RKO (cell line): ENCODE measurements at regions not wholly inside any gene's neighbourhood (a gene's known extent, or its start where the extent isn't known, plus 50 kb on each side); places are given as distances from the start of the nearest gene placed in this dataset.
A peak's percentile ranks its signal among the peaks of the same experiment; 100 is the strongest.

Source experiments
- DNase-seq: peaks from one replicate; pipeline ENCODE4 v3.0.0-alpha.2; 2016; ENCODE audit warnings: low spot score

DNA sequence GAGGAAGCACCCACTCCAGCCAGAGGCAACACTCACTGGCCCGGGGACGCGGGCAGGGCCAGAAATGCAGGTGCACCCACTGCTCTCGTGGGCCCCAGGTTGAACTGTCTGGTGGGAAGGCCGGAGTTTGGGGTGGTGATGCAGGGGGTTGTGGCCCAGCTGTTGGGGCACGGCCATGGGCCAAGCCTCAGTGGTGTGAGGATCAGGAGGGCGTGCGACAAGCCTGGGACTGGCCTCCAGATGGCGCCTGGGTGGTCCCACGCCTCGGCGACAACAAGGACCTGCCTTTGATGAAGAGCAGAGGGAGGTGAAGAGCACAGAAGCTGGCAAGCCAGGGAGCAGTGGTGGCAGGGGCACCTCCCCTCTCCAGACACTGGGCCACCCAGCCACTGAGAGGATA lies 240.8 kb downstream of the BRD1 start:
- no peak for DNase-seq

DNA sequence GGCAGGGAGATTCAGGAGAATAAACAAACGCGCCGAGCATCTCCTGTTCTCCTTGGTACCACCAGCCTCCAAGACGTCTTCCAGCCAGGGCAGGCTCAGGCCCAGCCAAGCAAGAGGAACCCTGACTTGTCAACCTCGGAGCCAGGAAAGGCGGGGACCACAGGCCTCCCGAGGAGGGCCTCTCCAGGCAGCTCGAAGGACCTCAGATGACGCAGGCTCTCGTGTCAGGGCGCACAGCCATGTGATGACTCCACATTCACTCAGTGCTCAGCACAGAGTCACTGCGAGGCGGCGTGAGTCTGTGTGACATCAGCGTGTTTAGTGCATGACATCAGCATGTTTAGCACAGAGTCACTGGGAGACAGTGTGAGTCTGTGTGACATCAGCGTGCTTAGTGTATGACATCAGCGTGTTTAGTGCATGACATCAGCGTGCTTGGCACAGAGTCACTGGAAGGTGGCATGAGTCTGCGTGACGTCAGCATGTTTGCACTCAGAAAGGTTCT lies 241.4 kb downstream of the BRD1 start:
- peak; percentile 56 for DNase-seq

DNA sequence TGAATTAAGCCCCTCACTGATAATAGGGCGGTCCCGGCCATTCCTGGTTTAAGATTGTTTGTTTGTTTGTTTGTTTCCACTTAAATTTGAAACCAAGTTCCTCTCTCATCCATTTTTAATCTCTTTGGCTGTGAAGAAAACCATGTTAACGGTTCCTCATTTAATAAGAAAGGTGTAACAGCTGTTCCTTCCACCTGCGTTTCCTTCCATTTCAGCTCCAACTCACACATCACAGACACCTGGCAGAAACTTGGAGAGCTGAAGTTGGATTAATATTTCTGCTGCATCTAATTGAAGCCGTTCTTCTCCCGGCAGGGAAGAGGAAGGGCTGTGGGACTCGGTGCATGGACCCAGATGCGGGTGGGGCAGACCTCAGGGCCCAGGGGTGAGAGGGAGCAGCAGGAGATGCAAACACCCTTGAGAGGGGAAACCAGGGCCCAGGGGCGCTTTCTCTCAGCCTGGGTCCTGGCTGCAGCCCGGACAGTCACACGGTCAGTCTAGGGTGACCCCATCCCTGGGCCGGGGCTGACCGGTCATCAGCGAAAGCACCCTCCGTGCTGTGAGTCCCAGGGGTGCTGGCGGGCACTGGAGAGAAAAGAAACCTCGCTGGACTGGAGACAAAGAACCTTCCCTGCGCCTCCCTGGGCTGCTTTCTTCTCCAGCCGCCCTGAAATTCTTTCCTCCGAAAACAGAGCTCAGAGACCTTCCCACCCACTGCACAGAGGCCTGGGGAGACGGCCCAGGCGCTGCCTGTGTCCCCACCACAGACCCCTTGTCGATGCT lies 242.0 kb downstream of the BRD1 start:
- DNase-seq: no peak

DNA sequence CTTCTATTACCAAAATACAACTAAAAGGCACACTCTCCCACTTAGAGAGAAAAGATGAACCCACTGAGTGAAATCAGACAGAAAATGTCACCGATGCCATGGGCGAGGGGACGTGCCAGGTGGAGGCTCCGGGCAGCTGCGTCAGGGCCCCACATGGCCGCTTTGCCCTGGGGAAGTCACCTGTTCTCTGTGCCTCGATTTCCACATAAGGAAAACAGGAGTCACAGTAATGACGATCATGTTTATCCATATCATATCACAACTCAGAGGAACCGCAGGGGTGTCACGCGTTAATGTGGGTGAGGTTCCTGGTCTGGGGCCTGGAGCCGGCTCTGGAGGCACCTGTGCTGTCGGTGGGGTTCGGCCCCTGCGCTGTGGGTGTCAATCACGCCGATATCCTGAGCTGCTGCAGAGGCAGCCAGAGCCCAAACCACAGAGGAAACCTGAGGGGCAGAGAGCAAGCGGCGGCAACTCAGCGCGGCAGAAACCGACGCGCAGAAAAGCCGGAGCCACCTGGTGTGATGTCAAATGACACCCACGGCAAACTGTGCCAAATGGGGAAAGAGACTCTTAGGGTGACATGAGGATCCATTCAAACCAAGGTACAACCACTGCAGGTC lies 243.7 kb downstream of the BRD1 start:
- DNase-seq: no peak

DNA sequence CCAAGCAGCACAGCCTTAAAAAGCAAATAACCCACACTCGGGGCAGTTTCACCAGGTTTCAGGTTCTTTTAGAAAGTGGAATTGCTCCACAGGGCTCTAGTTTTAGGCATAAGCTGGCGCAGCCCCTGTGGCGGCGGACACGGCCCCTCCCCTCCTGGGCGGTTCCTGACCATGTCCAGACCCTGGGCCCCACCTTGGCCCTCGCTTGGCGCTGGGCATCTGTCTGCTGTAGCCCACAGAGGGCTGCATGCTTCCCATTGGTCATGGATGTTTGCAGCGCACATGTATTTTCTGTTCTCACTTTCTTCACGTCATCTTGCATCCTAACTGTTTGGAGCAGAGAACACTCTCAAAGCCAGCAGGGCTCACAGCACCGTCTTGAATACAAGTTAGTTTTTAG lies 244.3 kb downstream of the BRD1 start:
- DNase-seq: no peak

DNA sequence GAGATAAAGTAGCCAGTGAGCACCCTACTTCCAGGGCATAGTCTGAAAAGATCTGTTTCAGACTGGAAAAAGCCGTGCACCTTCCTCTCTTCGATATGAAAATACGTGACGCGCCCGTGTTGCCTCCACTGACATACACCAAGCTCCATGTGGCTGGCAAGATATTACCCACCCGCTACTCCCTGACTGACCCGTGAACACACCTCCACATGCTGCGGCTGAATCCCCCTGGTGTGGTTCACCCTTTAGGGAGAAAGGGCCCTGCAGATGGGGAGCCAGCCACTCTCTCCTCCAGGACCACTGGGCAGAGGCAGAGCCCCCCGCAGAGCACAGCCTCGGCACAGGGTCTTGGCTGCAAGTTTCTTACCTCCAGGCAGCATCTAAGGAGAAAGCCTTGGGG lies 245.0 kb downstream of the BRD1 start:
- DNase-seq: no peak

DNA sequence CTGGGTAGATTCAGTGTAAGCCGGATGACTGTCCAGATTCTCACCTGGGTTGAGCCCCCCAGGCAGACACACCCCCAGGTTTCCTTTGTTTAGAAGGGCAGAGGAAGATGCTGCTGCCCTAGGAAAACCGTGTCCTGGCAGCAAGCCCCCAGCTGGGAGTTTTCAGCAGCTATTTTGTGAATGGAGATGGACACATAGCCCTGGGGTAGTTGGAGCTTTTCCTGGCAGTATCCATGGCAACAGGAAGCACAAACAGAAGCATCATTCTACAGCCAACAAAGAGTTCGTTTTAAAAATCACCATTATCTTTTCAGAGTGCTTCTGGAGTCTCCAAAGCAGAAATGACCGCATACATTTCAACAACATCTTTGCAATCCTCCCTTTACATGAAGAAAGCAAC lies 245.5 kb downstream of the BRD1 start:
- no peak for DNase-seq

DNA sequence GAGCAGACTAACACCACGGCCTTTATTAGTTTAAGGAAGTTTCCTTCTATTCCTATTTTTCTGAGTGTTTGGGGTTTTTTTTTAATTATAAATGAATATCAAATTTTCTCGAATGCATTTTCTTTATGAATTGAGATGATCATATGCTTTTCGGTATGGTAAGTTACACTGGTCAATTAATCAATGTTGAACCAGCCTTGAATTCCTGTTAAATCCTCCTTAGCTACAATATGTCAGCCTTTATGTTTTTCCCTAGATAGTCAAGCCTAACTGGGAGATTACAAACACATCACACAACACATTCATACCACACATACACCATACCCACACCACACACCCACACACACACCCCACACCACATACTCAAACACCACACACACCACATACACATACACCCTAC lies 247.6 kb downstream of the BRD1 start:
- no peak for DNase-seq

DNA sequence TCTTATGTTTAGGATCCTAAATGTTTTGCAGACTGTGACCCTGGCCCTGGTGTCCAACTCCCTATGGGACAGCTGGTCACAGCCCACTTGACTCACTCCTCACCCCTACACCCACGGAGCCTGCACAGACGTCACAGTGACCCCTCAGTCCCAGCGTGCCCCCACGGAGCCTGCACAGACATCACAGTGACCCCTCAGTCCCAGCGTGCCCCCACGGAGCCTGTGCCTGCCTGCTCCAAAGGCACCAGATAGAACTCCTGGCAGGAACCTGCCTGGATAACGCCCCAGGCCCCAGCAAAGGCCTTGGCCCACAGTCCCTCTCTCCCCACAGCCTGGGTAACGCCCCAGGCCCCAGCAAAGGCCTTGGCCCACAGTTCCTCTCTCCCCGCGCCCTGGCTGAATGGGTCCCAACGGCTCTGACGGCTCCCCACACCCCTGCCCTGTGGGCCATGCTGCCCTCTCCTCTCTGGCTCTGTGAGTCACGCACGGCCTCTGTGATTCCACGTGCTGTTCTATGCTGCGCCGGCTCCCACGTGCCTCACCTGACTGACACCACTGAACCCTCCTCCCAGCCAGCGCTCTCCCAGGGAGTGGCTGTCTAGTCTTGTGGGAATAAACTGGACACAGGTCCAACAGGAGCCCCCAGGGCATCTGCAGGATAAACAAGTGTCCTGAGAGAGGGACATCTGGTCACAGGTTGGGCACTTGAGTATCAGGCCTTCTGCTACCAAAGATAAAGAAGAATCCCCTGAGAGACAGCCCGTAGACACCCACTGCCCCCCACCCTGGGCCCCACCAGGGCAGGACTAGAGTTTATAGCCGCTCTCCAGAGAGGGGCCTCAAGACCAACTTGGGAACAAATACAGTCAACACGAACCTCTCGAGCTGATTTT lies 250.3 kb downstream of the BRD1 start:
- DNase-seq: no peak

DNA sequence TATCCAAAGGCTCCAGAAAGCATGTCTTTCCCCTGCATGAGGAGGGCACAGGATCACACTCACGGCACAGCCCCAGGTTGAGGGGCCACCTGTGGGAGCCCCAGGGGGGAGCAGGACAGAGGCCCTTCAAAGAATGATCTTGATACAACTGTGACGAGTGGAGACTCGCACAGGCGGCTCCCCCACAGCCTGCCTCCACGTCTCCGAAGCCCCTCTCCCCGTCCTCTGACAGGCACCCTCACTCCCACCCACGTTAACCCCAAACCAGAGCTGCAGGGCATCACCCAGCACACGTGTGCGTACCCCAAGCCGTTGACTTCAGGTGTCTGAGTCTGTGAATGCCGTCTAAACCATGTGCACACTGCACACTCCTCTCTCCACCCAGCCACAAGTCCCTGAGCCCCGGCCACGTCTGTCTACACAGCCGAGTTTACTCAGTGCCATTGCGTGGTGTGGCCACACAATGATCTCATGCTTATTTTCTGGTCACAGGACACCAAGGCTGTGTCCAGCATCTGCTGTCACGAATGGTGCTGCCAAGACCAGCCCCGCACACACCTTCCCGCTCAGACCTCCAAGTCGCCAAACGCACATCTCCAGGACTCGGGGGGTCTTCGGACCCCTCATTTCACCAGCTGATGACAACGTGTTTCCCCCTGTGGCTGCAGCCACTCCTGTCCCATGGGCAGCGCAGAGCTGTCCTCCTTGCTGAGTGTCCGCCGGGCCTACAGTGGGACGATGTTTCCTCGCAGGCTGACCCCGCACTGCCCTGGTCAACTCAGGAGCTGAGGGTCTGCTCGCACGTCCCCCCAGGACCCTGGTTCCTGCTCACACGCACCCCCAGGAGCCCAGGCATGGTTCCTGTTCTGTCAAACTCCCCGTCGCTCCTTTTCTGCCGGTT lies 251.2 kb downstream of the BRD1 start:
- no peak for DNase-seq

DNA sequence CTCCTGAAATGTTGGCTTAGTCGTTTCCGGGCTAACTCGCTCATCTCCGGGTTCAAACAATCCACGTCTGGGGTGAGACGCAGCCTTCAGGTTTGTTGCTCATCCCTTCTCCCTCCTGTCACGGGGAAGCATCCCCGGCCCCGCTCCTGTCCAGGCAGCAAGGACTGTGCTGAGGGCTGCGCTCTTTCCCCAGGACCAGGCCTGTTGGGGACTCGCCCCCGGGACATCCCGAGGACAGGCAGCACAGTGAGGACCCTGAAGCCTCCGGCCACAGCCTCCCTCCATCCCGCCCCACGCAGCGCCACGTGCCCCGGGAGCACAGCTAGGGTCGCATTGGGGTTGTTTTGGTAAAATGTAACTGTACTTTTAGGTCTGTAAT lies 252.0 kb downstream of the BRD1 start:
- no peak for DNase-seq

DNA sequence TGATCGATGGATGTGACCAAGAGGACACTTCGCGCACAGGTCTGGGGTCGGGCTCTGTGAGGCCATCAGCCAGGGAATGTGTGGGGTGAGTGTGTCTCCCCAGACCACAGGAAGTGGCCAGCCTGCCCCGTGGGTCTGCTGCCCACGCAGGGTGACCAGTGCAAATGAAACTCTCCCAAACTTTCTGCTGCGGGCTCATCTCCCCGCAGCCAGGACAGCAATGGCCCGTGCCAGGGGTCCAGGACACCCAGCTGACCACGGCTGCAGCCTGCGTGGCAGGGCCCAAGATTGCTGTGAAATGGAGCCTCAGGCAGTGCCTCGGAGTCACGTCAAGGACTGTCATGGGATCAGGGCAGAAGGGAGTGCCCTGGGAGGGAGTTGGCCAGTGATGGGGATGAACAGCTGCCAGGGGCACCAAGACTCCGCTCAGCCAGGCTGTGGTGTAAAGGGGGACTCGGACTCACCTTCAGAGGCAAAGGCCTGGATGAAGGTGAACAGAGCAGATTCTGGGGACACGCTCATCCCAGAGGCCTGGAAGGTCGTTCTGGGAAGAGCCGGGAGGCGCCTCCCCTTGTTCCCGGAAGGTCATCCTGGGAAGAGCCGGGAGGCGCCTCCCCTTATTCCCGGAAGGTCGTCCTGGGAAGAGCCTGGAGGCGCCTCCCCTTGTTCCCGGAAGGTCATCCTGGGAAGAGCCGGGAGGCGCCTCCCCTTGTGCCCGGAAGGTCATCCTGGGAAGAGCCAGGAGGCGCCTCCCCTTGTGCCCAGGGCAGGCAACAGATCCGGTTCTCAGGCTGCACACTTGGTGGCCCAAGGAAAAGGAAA lies 252.6 kb downstream of the BRD1 start:
- no peak for DNase-seq

DNA sequence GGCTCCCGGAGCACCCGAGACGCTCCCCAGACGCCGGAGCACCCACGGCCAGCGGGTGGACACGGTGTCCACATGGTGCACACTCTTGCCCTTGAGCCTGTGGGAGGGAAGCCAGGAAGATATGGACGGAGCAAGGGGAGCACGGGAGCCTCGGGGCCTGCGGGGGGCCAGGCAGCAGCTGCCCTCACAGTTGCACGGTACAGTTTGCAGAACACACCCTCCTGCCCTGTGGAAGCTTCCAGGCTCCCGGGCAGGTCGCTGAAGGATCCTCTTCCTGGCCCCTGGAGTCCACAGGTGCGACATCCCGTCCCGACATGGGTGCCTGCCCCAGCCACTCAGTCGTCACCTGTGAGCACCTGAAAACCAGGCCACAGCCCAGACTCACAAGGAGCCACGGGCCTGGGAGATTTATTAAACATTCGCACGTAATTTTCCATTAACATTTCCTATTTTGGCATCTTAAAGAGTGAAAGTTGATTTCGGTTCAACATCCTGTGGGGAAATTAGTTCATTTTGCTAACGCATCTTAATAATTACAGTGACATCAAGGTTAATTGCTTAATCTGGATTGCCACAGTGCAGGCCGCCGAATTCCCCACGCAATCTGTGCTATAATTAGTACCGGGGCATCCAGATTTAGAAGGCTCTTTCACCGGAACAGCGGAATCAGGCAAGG lies 253.3 kb downstream of the BRD1 start:
- no peak for DNase-seq

DNA sequence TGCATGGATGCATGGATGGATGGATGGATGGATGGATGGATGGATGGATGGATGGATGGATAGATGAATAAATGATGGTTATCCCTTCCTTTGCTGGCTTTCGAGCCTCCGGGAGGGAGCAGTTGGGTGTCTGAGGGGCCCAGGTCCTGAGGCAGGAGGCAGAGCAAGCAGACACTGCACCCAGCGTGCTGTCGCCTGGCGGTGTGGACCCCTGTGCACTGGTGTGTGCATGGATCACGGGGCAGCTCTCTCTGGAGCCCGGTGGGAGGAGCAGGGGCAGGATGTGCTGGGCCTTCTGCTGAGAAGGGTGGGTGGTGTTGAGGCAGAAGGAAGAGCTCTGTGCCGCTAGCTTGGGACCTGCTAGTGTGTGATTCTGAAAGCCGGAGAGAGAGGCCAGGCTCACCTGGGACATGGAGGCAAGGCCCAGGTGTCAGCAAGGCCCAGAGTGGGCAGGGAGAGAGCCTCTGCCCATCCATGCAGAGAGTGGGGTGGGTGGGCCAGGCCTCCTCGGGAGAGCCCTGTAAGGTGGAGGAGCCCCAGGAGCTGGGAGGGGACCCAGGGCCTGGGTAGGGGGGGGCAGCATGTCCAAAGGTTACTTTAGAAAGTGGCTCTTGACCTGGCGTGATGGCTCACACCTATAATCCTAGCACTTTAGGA lies 254.4 kb downstream of the BRD1 start:
- DNase-seq: no peak

DNA sequence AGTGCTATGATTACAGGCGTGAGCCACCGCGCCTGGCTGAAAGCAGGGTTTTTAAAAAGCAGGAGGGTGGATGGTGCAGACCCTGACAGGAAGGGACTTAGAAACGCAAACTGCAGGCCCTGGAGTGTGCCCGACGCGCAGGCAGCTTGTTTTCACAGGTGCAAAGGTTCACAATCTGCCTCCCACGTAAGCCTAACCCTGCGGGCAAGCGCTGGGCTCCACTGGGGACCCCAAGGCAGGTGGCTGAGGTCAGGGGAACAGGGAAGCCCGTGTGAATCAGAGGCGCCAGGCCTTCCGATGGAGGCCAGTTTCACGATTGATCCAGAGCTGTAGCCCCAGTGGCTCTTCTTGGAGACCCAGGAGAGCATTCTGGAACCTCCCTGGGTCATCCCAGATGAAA lies 256.3 kb downstream of the BRD1 start:
- no peak for DNase-seq

DNA sequence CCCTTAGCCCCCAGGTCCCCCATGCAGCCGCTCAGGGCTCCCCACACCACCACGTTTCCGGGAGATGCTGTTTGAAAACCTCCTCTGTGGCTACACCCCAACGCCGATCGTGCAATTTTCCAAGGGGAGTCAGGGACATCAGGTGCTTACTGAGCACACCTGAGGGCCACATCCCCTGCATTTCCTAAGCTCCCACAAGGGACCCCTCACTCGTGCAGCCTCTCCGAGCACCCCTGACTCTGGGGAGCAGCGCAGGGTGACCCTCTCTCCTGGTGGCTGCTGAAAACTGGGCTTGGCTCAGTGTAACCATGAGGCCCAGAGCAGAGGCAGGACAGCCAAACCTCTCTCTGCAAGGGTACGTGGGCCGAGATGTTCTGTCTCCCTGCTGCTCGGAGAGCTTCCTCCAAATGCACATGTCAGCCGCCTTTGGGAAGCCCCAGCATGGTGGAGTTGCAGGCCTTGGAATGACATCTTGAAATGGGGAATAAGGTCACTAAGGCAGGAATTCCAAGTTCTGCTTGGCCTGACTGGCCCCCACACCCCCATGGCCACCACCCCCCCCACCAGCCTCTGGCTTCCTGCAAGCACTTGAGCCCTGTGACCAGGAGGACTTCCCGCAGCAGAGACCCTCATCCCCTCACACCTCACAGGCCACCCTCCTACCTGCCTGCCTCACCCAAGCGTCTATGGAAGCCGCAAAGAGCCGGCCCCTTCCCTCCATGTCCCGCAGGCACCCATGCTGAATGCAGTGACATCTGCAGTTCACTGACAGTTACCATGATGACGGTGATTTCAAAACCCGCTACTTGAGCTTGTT lies 257.4 kb downstream of the BRD1 start:
- no peak for DNase-seq

DNA sequence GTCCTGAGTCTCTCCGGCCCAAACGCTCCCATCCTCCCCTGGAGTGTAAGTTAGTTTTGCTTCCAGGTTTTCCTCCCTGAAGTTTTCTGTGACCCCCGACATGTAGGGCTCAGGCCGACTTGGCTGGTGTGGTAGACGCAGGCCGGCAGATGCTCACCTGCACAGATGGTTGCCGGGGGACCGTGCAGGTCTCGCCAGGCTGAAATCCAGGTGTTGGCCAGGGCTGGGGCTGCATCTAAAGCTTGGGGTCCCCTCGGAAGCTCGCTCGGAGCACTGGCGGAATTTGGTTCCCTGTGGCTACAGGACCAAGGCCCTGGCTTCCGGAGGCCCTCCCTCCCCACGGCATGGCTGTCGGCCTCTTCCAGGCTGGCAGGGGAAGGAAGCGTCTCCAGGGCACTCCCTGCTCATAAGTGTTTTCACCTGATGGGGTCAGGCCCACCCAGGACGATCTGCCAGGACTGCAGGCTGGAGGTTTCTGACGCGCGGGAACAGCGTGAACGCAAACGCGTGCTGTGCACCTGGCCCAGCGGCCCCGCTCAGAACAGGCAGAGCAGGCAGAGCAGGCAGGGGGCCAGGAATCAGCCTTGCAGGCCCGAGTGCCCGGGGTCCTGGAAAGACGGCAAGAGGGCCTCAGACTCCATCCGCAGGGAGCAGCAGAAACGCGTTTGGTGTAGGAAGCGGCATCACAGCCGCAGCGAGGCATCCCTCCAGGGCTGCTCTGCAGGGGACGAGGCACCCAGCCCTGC lies 258.2 kb downstream of the BRD1 start:
- no peak for DNase-seq

DNA sequence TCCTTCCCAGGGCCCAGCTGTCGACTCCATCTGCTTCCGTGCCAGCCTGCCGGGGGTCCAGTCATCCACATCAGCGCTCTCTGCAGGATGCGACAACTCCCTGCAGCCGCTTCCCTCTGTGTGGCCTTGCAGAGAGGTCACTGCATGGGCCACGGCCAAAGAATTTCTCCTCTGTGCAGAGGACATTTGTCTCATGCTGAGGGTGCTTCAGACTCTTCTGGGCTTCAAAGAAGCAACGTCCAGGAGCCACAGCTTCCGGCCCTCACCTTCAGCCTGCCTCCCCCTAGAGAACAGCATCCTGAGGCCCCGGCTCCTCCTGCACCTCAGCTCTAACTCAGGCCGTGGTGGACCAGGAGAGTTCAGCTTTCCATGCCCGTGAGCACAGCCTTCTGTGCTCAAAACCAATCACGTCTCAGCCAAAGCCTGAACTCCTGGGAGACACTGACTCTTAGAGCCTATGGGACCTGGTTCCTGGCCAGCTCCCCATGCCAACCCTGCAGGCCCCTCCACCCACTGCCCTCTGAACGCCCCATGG lies 258.9 kb downstream of the BRD1 start:
- no peak for DNase-seq
